ENCODE measurements at regions not wholly inside any gene's neighbourhood (a gene's known extent, or its start where the extent isn't known, plus 50 kb on each side); places are given as distances from the start of the nearest gene placed in this dataset.

DNA sequence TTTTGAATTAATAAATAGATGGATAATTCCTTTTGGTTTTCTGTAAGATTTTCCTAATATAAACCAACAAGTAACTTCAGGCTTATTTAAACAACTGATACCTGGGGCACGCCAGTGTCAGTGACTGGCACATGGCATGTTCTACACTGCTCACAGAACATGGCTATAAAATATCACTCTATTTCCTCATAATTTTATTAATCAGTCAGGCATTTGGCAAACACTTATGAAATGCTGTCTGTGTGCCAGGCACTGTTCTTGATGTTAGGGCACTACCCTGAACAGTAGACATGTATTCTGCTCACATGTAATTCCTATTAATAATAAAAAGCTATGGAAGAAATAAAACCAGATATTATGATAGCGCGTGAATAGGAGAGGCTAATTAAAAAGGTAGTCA, 661.0 kb downstream of the DTWD2 start:
- TF ChIP-seq, protein P1, sequence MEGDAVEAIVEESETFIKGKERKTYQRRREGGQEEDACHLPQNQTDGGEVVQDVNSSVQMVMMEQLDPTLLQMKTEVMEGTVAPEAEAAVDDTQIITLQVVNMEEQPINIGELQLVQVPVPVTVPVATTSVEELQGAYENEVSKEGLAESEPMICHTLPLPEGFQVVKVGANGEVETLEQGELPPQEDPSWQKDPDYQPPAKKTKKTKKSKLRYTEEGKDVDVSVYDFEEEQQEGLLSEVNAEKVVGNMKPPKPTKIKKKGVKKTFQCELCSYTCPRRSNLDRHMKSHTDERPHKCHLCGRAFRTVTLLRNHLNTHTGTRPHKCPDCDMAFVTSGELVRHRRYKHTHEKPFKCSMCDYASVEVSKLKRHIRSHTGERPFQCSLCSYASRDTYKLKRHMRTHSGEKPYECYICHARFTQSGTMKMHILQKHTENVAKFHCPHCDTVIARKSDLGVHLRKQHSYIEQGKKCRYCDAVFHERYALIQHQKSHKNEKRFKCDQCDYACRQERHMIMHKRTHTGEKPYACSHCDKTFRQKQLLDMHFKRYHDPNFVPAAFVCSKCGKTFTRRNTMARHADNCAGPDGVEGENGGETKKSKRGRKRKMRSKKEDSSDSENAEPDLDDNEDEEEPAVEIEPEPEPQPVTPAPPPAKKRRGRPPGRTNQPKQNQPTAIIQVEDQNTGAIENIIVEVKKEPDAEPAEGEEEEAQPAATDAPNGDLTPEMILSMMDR (IDR thresholded peaks at IDR 0.05) = no peak
- TF ChIP-seq POLR2A (IDR thresholded peaks at IDR 0.05) (no peak), POLR2AphosphoS5 (IDR thresholded peaks at IDR 0.05) (no peak)
